GM12873 (cell line): ENCODE measurements at regions not wholly inside any gene's neighbourhood (a gene's known extent, or its start where the extent isn't known, plus 50 kb on each side); places are given as distances from the start of the nearest gene placed in this dataset.

Source experiments
- TF ChIP-seq, protein P1 (sequence below): IDR thresholded peaks from 2 replicates; pipeline ENCODE4 v1.5.1; 2012; ENCODE audit warnings: low read depth, mild to moderate bottlenecking, moderate library complexity, low read length, control low read depth; ENCODE audit not compliant: insufficient read depth; ENCODE audit errors: missing control alignments

DNA sequence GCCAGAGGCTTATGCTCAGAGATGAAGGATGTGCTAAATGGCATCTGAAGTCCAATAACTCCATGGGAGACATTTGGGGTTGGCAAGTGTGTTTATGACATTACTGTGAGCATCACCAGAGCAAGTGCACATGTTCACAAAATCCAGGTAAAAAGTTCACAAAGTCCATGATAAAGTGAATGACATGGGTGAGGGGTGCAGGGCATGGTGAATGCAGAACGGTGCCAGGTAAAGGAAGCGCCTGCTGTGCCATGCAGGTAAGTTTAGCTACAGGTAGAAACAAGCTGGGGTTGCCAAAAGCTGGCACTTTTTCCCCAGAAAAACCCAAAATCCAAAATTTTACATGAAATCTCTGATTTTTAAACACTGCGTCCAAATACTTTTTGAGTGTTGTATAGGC, 268.2 kb downstream of the ABHD5 start:
- TF ChIP-seq, protein P1, sequence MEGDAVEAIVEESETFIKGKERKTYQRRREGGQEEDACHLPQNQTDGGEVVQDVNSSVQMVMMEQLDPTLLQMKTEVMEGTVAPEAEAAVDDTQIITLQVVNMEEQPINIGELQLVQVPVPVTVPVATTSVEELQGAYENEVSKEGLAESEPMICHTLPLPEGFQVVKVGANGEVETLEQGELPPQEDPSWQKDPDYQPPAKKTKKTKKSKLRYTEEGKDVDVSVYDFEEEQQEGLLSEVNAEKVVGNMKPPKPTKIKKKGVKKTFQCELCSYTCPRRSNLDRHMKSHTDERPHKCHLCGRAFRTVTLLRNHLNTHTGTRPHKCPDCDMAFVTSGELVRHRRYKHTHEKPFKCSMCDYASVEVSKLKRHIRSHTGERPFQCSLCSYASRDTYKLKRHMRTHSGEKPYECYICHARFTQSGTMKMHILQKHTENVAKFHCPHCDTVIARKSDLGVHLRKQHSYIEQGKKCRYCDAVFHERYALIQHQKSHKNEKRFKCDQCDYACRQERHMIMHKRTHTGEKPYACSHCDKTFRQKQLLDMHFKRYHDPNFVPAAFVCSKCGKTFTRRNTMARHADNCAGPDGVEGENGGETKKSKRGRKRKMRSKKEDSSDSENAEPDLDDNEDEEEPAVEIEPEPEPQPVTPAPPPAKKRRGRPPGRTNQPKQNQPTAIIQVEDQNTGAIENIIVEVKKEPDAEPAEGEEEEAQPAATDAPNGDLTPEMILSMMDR, result no peak

DNA sequence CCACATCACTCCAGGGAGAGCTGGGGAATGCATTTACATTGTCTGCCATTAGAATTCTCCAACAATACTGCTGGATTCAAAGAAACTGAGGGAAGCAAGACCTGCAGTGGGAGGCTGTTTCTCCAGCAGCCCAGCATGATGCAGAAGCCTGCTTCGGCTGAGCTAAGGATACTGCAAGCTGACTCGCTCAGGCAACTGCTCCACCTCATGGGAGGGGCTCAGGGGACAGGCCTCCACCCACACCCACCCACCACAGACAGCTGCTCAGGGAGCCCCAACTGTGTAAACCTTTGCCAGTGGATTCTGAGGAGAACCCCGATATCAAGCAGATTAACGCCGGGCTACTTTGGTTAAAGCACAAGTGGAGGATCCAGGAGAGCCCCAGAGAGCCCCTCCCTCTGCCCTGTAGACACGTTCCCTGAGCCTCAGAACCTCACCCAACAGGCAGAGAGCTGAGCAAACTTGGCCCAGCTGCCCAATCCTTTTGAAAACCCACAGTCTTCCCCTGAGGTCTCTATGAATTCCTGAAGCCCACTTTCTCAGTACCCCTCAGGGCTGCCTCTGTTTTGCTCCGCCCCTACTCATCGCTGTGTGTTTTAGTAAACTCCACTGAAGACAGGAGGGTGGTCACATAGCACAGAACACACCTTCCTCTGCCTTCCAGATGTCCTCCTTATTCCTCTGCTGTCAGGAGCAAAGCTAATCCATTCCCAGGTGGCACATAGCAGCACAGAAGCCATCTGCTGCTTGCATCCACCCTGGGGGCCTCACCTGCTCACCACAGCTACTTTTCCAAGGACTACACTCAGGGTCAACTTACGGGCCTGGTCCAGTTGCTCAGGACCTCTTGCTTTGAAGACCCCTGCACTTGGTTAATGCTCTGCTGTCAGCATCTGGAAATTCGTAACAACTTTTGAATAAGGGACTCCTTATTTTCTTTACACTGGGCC, 269.0 kb downstream of the ABHD5 start:
- TF ChIP-seq, protein P1, result no peak

DNA sequence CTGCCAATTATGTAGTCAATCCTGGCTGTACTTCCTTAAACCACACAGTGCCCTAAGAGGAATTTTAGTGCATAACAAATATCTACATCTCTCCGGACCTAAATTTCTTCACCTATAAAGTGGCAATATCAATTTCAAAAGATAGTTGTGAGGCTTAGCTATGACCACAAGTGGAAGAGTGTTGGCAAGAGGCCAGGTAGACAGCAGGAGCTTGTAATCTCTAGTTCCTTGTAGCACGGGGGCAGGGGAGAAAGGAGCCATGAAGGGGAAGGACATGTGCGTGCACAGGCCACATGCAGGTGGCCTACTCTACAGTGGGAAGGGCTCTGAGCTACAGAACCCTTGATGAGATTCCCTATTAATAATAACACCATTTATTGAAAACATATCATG, 269.7 kb downstream of the ABHD5 start:
- TF ChIP-seq, protein P1, result no peak

DNA sequence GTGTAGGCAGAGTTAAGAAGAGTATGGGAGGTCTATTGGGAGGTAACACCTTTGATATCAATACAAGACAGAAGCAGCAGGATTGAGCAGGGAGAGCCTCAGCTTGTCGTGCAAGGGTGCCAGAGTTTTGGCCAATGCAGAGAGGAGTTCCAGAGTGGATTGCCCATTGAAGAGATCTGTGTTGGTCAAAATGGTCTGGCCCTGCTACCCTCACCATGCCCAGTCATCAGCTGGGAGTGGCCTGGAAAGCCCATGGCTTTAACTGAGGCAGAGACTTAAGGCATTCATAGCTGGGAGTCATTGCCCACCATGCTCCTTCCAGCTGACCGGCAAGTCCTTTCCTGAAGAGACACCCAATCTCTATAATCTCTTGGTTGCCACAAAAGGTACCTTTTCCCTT, 271.3 kb downstream of the ABHD5 start:
- TF ChIP-seq, protein P1, result no peak

DNA sequence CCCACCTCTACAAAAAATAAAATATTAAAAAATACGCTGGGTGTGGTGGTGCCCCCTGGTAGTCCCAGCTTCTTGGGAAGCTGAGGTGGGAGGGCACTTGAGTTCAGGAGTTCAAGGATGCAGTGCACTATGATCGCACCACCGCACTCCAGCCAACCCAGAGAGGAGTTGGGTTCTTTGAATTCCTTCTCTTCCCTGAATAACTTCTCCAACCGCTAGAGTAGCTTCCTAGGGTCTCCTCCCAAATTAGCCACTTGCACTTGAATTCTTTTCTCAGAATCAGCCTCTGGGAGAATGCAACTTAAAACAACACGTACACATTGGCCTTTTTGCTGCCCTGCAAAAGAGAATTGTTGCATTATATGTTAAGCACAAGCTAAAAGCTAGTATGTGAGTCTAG, 272.5 kb downstream of the ABHD5 start:
- TF ChIP-seq, protein P1, result no peak

DNA sequence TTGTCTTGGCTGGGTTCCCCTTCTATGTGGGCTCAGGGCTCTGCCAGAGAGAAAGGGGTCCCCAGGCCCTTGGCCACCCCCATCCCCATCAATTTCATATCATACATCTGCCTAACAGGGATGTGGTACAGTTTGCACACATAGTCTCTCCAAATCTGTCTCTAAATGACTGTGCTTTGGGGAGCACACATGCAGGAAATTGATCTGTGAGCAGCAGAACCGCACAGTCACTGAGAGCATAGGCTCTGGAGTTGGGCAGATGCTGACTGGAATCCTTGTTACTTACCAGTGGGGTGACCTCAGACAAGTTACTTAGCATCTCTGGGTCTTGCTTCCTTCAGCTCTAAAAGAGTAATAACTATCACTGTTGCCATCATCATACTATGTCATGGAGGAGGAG, 273.9 kb downstream of the ABHD5 start:
- TF ChIP-seq, protein P1, result no peak

DNA sequence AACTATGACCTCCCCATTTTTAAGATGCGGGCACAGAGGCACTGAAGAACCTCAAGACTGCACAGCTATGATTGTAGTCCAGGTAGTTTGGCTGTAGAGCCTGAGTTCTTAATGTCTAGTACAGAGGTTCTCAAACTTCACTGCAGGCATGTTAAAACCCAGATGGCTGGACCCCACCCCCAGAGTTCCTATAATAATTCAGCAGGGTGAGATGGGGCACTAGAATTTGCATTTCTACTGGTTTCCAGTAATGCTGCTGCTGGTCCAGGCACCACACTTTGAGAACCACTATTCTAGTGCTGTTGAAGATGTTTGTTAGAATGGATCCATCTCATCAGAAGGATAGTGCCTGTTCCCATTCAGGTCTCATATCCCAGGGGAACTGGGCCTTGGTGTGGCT, 274.9 kb downstream of the ABHD5 start:
- TF ChIP-seq, protein P1, result no peak
